ENCODE measurements at regions not wholly inside any gene's neighbourhood (a gene's known extent, or its start where the extent isn't known, plus 50 kb on each side); places are given as distances from the start of the nearest gene placed in this dataset.

DNA sequence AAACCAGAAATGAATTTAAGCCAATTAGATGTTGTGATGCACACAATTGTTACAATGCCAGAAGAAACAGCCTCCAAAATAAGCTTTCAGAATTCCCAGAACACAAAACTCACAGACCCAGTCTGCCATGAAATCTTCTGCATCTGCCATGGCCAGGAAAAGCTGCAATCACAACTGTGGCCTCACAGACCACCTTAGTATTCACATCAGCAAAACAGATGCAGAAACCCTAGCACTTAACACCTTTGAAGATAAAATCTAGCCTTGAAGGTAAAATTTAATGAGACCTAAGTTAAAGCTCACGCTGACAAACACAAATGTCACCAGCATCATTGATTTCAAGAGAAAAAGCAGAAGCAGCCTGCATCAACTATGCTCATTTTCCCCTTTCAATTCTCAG is 566.8 kb upstream of the TMPRSS15 start:
- Mint-ChIP-seq H3K36me3 (ENCODE audit: low read depth) (no peaks in the 10 kb centered on the region), H3K4me1 (peaks cover 25% of the 10 kb centered on the region), H3K27ac (no peak overlapping the region), H3K9me3 (no peaks in the 10 kb centered on the region), H3K27me3 (ENCODE audit: insufficient read depth) (no peaks in the 10 kb centered on the region), H3K4me3 (no peak overlapping the region)
- Histone ChIP-seq H3K27me3 (ENCODE audit: control insufficient read depth, insufficient read depth, low read length, poor library complexity, severe bottlenecking) (no peaks in the 10 kb centered on the region), H3K4me3 (ENCODE audit: low read length) (no peak overlapping the region), H3K36me3 (ENCODE audit: control insufficient read depth, insufficient read depth, low read length) (no peaks in the 10 kb centered on the region), H3K4me1 (ENCODE audit: control insufficient read depth, insufficient read depth, low read length) (peaks cover 9% of the 10 kb centered on the region), H3K9ac (ENCODE audit: extremely low read depth, low read length, poor library complexity, severe bottlenecking) (no peak overlapping the region), H3K9me3 (ENCODE audit: control insufficient read depth, low read length) (no peaks in the 10 kb centered on the region), H3K27ac (ENCODE audit: low read depth, low read length) (no peak overlapping the region)
- DNase-seq: no peak
- TF ChIP-seq, protein P1, sequence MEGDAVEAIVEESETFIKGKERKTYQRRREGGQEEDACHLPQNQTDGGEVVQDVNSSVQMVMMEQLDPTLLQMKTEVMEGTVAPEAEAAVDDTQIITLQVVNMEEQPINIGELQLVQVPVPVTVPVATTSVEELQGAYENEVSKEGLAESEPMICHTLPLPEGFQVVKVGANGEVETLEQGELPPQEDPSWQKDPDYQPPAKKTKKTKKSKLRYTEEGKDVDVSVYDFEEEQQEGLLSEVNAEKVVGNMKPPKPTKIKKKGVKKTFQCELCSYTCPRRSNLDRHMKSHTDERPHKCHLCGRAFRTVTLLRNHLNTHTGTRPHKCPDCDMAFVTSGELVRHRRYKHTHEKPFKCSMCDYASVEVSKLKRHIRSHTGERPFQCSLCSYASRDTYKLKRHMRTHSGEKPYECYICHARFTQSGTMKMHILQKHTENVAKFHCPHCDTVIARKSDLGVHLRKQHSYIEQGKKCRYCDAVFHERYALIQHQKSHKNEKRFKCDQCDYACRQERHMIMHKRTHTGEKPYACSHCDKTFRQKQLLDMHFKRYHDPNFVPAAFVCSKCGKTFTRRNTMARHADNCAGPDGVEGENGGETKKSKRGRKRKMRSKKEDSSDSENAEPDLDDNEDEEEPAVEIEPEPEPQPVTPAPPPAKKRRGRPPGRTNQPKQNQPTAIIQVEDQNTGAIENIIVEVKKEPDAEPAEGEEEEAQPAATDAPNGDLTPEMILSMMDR (conservative IDR thresholded peaks at IDR 0.05): no peak
- WGBS, 2 experiments (ENCODE audit: insufficient coverage in 1 of 2, insufficient read length in 1 of 2): 75 to 100% methylated on average over 1 of the region's 1 CpG

DNA sequence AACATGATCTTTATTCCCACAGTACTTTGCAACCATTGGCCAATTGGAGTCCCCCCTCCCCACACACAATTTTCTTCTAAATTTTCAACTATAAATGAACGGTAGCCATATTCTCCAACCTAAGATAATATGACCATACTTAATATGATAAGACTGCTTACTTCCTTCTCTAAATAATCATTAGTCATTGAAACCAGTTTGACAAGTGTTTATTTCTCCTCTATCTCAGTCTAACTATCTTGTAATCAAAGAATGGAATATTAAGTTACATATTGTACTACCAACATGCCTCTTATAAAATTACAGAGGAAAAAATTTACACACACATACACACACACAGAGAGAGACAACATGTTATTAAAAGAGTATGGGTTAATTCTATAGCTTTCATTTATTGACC is 567.4 kb upstream of the TMPRSS15 start:
- Histone ChIP-seq H3K27me3 (ENCODE audit: control insufficient read depth, insufficient read depth, low read length, poor library complexity, severe bottlenecking) (no peaks in the 10 kb centered on the region), H3K9me3 (ENCODE audit: control insufficient read depth, low read length) (no peaks in the 10 kb centered on the region), H3K4me3 (ENCODE audit: low read length) (no peak overlapping the region), H3K27ac (ENCODE audit: low read depth, low read length) (no peak overlapping the region), H3K36me3 (ENCODE audit: control insufficient read depth, insufficient read depth, low read length) (no peaks in the 10 kb centered on the region), H3K9ac (ENCODE audit: extremely low read depth, low read length, poor library complexity, severe bottlenecking) (no peak overlapping the region), H3K4me1 (ENCODE audit: control insufficient read depth, insufficient read depth, low read length) (peaks cover 9% of the 10 kb centered on the region)
- Mint-ChIP-seq H3K9me3 (no peaks in the 10 kb centered on the region), H3K4me1 (peaks cover 25% of the 10 kb centered on the region), H3K4me3 (no peak overlapping the region), H3K27me3 (ENCODE audit: insufficient read depth) (no peaks in the 10 kb centered on the region), H3K36me3 (ENCODE audit: low read depth) (no peaks in the 10 kb centered on the region), H3K27ac (no peak overlapping the region)
- TF ChIP-seq, protein P1 (conservative IDR thresholded peaks at IDR 0.05): no peak
- 0% methylated on average over 1 of the region's 1 CpG for WGBS, 2 experiments (ENCODE audit: insufficient coverage in 1 of 2, insufficient read length in 1 of 2)
- no peak for DNase-seq

DNA sequence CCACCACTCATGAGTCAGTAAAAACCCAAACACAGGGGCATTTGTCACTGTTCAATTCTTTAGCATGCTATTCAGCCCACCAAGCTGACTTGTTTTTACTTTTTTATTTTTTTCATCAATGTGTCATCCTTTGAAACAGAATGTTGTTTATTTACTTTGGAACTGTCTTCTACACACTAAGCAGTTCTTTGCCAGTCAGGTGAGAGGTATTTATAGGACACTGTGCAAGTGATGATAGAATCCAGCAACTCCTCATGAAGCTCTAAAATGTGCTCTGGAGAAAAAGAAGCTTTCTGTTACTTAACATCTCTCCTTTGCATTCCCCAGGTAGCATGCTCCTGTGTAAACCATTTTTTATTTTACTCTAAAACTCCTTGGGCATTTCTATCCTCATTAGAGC is 582.0 kb upstream of the TMPRSS15 start:
- H3K27me3 ChIP-seq (ENCODE audit: control insufficient read depth, insufficient read depth, low read length, poor library complexity, severe bottlenecking): no peaks in the 10 kb centered on the region
- no peaks in the 10 kb centered on the region for H3K4me1 ChIP-seq (ENCODE audit: control insufficient read depth, insufficient read depth, low read length)
- no peak for DNase-seq
- no peaks in the 10 kb centered on the region for H3K4me1 Mint-ChIP-seq
- no peak overlapping the region for H3K4me3 Mint-ChIP-seq
- H3K36me3 Mint-ChIP-seq (ENCODE audit: low read depth): no peaks in the 10 kb centered on the region
- H3K9me3 ChIP-seq (ENCODE audit: control insufficient read depth, low read length): peaks cover 17% of the 10 kb centered on the region
- H3K4me3 ChIP-seq (ENCODE audit: low read length): no peak overlapping the region
- H3K27me3 Mint-ChIP-seq (ENCODE audit: insufficient read depth): no peaks in the 10 kb centered on the region
- H3K36me3 ChIP-seq (ENCODE audit: control insufficient read depth, insufficient read depth, low read length): no peaks in the 10 kb centered on the region
- no peak overlapping the region for H3K27ac Mint-ChIP-seq
- peaks cover 17% of the 10 kb centered on the region for H3K9me3 Mint-ChIP-seq
- no peak overlapping the region for H3K27ac ChIP-seq (ENCODE audit: low read depth, low read length)
- TF ChIP-seq, protein P1 (conservative IDR thresholded peaks at IDR 0.05): no peak
- no peak overlapping the region for H3K9ac ChIP-seq (ENCODE audit: extremely low read depth, low read length, poor library complexity, severe bottlenecking)

Measured in endodermal cell (in vitro differentiated cells).